HUES48 (cell line): ENCODE measurements at regions not wholly inside any gene's neighbourhood (a gene's known extent, or its start where the extent isn't known, plus 50 kb on each side); places are given as distances from the start of the nearest gene placed in this dataset.

ENCODE experiments used
- H3K27ac ChIP-seq: one replicate; pipeline ENCODE4 v1.7.0; 2013; ENCODE audit warnings: low read depth, low read length, inconsistent platforms
- H3K27me3 ChIP-seq: 2 replicates; pipeline ENCODE4 v1.6.1; 2013; ENCODE audit warnings: mild to moderate bottlenecking, low read length; ENCODE audit not compliant: control insufficient read depth, insufficient read depth
- H3K36me3 ChIP-seq: 2 replicates; pipeline ENCODE4 v1.6.1; 2013; ENCODE audit warnings: low read length; ENCODE audit not compliant: control insufficient read depth, insufficient read depth
- H3K4me1 ChIP-seq: 2 replicates; pipeline ENCODE4 v1.6.1; 2013; ENCODE audit warnings: mild to moderate bottlenecking, low read length; ENCODE audit not compliant: control insufficient read depth, insufficient read depth
- H3K4me3 ChIP-seq: 2 replicates; pipeline ENCODE4 v1.5.1; 2013; ENCODE audit warnings: mild to moderate bottlenecking, low read depth, low read length
- H3K9ac ChIP-seq: 2 replicates; pipeline ENCODE4 v1.6.1; 2013; ENCODE audit warnings: mild to moderate bottlenecking, low read depth, low read length, moderate library complexity
- H3K9me3 ChIP-seq: 2 replicates; pipeline ENCODE4 v1.6.1; 2013; ENCODE audit warnings: low read length; ENCODE audit not compliant: control insufficient read depth, insufficient read depth

- Histone ChIP-seq H3K4me3 (no peak overlapping the region), H3K9me3 (no peaks in the 10 kb centered on the region), H3K27me3 (no peaks in the 10 kb centered on the region), H3K27ac (no peak overlapping the region), H3K9ac (no peak overlapping the region), H3K36me3 (no peaks in the 10 kb centered on the region), H3K4me1 (no peaks in the 10 kb centered on the region)
Measured at GRCh38 chr13:58531614-58532013, 900.1 kb downstream of the PCDH17 start.

- H3K36me3 ChIP-seq: no peaks in the 10 kb centered on the region
- no peak overlapping the region for H3K9ac ChIP-seq
- H3K27me3 ChIP-seq: no peaks in the 10 kb centered on the region
- no peaks in the 10 kb centered on the region for H3K4me1 ChIP-seq
- H3K9me3 ChIP-seq: no peaks in the 10 kb centered on the region
- no peak overlapping the region for H3K27ac ChIP-seq
- no peak overlapping the region for H3K4me3 ChIP-seq
Measured at GRCh38 chr13:58542530-58542929, 911.0 kb downstream of the PCDH17 start.

DNA sequence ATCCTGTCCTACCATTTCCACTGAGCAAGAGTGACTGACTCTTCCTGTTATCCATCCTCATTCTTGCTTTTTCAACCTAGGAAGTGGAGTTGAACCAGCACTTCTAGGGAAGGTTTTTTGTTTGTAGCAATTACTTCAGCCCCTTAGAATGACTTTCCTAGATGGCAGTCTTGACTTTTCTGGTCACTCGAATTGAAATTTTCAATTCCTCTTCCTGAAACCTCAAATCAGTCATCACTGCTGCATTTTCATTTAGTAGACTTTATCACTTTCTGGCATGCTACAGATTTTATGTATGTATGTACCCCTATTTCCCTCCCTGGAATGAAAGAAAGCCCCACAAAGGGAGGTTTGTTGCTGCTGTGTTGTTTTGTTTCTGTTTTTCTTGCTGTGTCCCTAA, 915.9 kb downstream of the PCDH17 start:
- Histone ChIP-seq H3K27me3 (no peaks in the 10 kb centered on the region), H3K9me3 (no peaks in the 10 kb centered on the region), H3K4me1 (no peaks in the 10 kb centered on the region), H3K9ac (no peak overlapping the region), H3K27ac (no peak overlapping the region), H3K36me3 (no peaks in the 10 kb centered on the region), H3K4me3 (no peak overlapping the region)

DNA sequence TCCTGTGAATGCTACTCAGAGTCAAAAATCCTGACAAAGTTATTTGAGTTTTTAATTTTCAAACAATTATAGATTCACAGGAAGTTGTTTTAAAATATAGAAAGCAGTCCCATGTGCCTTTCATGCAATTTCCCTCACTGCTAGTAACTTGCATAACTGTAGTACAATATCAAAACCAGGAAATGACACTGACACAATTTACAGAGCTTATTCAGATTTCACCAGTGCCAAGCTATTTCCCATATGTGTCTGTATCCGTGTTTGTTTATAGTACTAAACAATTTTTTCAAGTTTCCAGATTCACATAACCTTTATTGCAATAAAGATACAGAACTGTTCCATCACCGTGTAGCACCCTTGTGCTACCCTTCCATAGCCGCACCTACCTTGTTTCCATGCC, 934.6 kb downstream of the PCDH17 start:
- H3K9me3 ChIP-seq: no peaks in the 10 kb centered on the region
- H3K36me3 ChIP-seq: no peaks in the 10 kb centered on the region
- H3K9ac ChIP-seq: no peak overlapping the region
- no peaks in the 10 kb centered on the region for H3K27me3 ChIP-seq
- H3K27ac ChIP-seq: no peak overlapping the region
- H3K4me1 ChIP-seq: no peaks in the 10 kb centered on the region
- no peak overlapping the region for H3K4me3 ChIP-seq

GRCh38 chr13:58573743-58574142, 942.2 kb downstream of the PCDH17 start:
- H3K27ac ChIP-seq: no peak overlapping the region
- H3K9ac ChIP-seq: no peak overlapping the region
- no peaks in the 10 kb centered on the region for H3K36me3 ChIP-seq
- H3K4me3 ChIP-seq: no peak overlapping the region
- no peaks in the 10 kb centered on the region for H3K9me3 ChIP-seq
- H3K27me3 ChIP-seq: no peaks in the 10 kb centered on the region
- no peaks in the 10 kb centered on the region for H3K4me1 ChIP-seq

GRCh38 chr13:58574791-58575190, 943.2 kb downstream of the PCDH17 start:
- no peaks in the 10 kb centered on the region for H3K4me1 ChIP-seq
- no peaks in the 10 kb centered on the region for H3K9me3 ChIP-seq
- H3K36me3 ChIP-seq: no peaks in the 10 kb centered on the region
- no peak overlapping the region for H3K27ac ChIP-seq
- no peaks in the 10 kb centered on the region for H3K27me3 ChIP-seq
- no peak overlapping the region for H3K4me3 ChIP-seq
- no peak overlapping the region for H3K9ac ChIP-seq

GRCh38 chr13:58579468-58579867, 947.9 kb downstream of the PCDH17 start:
- no peak overlapping the region for H3K4me3 ChIP-seq
- no peaks in the 10 kb centered on the region for H3K4me1 ChIP-seq
- H3K27me3 ChIP-seq: no peaks in the 10 kb centered on the region
- H3K36me3 ChIP-seq: no peaks in the 10 kb centered on the region
- no peak overlapping the region for H3K27ac ChIP-seq
- no peak overlapping the region for H3K9ac ChIP-seq
- no peaks in the 10 kb centered on the region for H3K9me3 ChIP-seq

DNA sequence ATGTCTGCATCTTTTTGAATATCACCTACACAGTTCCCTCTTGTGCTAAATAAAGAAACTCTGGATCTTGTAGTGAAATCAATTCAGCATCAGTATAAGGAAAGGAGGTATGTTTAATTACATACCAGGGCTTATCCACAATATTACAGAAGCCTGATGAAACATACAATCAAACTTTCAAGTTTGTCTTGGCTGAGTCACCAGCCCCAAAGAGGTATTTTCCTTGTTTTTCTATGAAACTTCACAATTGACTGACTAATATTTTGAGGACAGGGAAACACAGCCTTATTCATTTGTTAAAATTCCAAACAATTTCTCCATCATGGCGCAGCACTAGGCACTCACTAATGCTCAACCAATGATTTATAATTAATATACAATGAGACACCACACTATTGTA, 952.4 kb downstream of the PCDH17 start:
- Histone ChIP-seq H3K9me3 (no peaks in the 10 kb centered on the region), H3K4me1 (no peaks in the 10 kb centered on the region), H3K27ac (no peak overlapping the region), H3K36me3 (no peaks in the 10 kb centered on the region), H3K4me3 (no peak overlapping the region), H3K9ac (no peak overlapping the region), H3K27me3 (no peaks in the 10 kb centered on the region)

GRCh38 chr13:58584610-58585009, 953.1 kb downstream of the PCDH17 start:
- H3K27me3 ChIP-seq: no peaks in the 10 kb centered on the region
- H3K27ac ChIP-seq: no peak overlapping the region
- no peaks in the 10 kb centered on the region for H3K4me1 ChIP-seq
- H3K9ac ChIP-seq: no peak overlapping the region
- H3K36me3 ChIP-seq: no peaks in the 10 kb centered on the region
- no peak overlapping the region for H3K4me3 ChIP-seq
- H3K9me3 ChIP-seq: no peaks in the 10 kb centered on the region

DNA sequence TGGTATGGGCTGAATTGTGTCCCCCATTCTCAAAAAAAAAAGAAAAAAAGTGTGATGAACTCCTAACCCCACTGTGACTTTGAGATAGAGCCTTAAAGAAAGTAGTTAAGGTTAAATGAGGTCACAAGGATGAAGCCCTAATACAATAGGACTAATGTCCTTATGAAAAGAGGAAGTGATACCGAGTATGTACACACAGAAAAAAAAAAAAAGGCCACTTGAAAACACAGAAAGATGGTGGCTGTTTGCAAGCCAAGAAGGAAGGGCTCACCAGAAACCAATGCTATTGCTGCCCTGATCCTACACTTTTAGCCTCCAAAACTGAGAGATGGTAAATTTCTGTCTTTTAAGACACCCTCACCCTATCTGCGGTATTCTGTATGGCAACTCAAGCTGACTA, 955.6 kb downstream of the PCDH17 start:
- no peak overlapping the region for H3K4me3 ChIP-seq
- no peak overlapping the region for H3K27ac ChIP-seq
- no peaks in the 10 kb centered on the region for H3K9me3 ChIP-seq
- H3K9ac ChIP-seq: no peak overlapping the region
- no peaks in the 10 kb centered on the region for H3K36me3 ChIP-seq
- H3K4me1 ChIP-seq: no peaks in the 10 kb centered on the region
- H3K27me3 ChIP-seq: no peaks in the 10 kb centered on the region

GRCh38 chr13:58592052-58592451, 960.5 kb downstream of the PCDH17 start:
- Histone ChIP-seq H3K9ac (no peak overlapping the region), H3K27ac (no peak overlapping the region), H3K4me1 (peaks cover 11% of the 10 kb centered on the region), H3K36me3 (no peaks in the 10 kb centered on the region), H3K27me3 (no peaks in the 10 kb centered on the region), H3K9me3 (no peaks in the 10 kb centered on the region), H3K4me3 (no peak overlapping the region)

DNA sequence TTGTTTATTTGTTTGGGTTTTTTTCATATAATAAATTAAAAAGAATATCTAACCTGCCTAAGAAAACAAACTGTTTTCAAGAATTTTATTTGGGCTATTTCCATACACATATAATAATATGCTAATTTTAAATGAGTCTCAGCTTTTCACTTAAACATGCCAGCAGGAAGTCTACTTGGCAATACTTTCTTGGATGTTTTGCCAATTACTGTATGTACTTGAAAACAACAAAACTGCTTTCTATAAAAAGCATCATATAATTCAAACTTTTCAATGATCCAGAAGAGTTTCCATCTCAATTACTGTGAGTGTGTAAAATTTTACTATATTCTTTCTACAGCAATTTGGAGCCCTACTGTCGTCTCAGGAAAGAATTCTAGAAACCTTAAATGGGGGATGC, 961.2 kb downstream of the PCDH17 start:
- no peaks in the 10 kb centered on the region for H3K36me3 ChIP-seq
- no peaks in the 10 kb centered on the region for H3K9me3 ChIP-seq
- peaks cover 17% of the 10 kb centered on the region for H3K4me1 ChIP-seq
- no peak overlapping the region for H3K27ac ChIP-seq
- H3K4me3 ChIP-seq: no peak overlapping the region
- no peaks in the 10 kb centered on the region for H3K27me3 ChIP-seq
- no peak overlapping the region for H3K9ac ChIP-seq
